Astrocyte (in vitro differentiated cells and primary cell): ENCODE measurements at regions not wholly inside any gene's neighbourhood (a gene's known extent, or its start where the extent isn't known, plus 50 kb on each side); places are given as distances from the start of the nearest gene placed in this dataset.
"Not testable (repeated sequence)": the region's sequence is repeated elsewhere in the genome, so short reads cannot be mapped to it uniquely, and the experiment has no call there.

Experiments
- DNase-seq: peaks from one replicate; pipeline ENCODE4 v3.0.0-alpha.2; 2010; ENCODE audit warnings: low read depth
- FAIRE-seq: peaks from 2 replicates; lab custom pipeline; 2011; peaks lifted over from hg19 to GRCh38; lab: Jason Lieb, UNC
- H2AFZ ChIP-seq: 2 replicates; pipeline ENCODE4 v1.6.0; 2012; ENCODE audit warnings: low read depth, low read length, inconsistent platforms
- H3K27ac ChIP-seq: 2 replicates; pipeline ENCODE4 v1.5.1; 2011; ENCODE audit warnings: low read depth, low read length, inconsistent platforms
- H3K27me3 ChIP-seq: 2 replicates; pipeline ENCODE4 v1.6.0; 2011; ENCODE audit warnings: low read length, inconsistent platforms; ENCODE audit not compliant: insufficient read depth
- H3K36me3 ChIP-seq: 2 replicates; pipeline ENCODE4 v1.5.1; 2011; ENCODE audit warnings: low read length, inconsistent platforms; ENCODE audit not compliant: insufficient read depth
- H3K4me1 ChIP-seq: 2 replicates; pipeline ENCODE4 v1.5.1; 2011; ENCODE audit warnings: low read length, inconsistent platforms; ENCODE audit not compliant: insufficient read depth
- H3K4me2 ChIP-seq: 2 replicates; pipeline ENCODE4 v1.6.0; 2012; ENCODE audit warnings: low read length, inconsistent platforms
- H3K4me3 ChIP-seq: 2 replicates; pipeline ENCODE4 v1.5.1; 2011; ENCODE audit warnings: low read depth, mild to moderate bottlenecking, low read length, inconsistent platforms; ENCODE audit not compliant: insufficient read depth
- H3K79me2 ChIP-seq: 2 replicates; pipeline ENCODE4 v1.6.0; 2012; ENCODE audit warnings: mild to moderate bottlenecking, low read length, inconsistent platforms; ENCODE audit not compliant: insufficient read depth
- H3K9ac ChIP-seq: 2 replicates; pipeline ENCODE4 v1.6.0; 2012; ENCODE audit warnings: mild to moderate bottlenecking, low read length, inconsistent platforms
- H3K9me3 ChIP-seq: 2 replicates; pipeline ENCODE4 v1.5.1; 2012; ENCODE audit warnings: low read depth, mild to moderate bottlenecking, low read length, inconsistent platforms; ENCODE audit not compliant: insufficient read depth
- H4K20me1 ChIP-seq: 2 replicates; pipeline ENCODE4 v1.6.0; 2012; ENCODE audit warnings: low read length, inconsistent platforms; ENCODE audit not compliant: insufficient read depth
- H3K27ac Mint-ChIP-seq: one replicate; pipeline ENCODE4 v1.8.0; 2021; ENCODE audit warnings: mild to moderate bottlenecking, mixed read lengths; ENCODE audit not compliant: unreplicated experiment
- H3K27me3 Mint-ChIP-seq: one replicate; pipeline ENCODE4 v1.8.0; 2021; ENCODE audit warnings: low read depth, mixed read lengths; ENCODE audit not compliant: unreplicated experiment
- H3K36me3 Mint-ChIP-seq: one replicate; pipeline ENCODE4 v1.8.0; 2021; ENCODE audit warnings: low read depth, mixed read lengths; ENCODE audit not compliant: unreplicated experiment
- H3K4me1 Mint-ChIP-seq: one replicate; pipeline ENCODE4 v1.8.0; 2021; ENCODE audit warnings: low read depth, mixed read lengths; ENCODE audit not compliant: unreplicated experiment
- H3K4me3 Mint-ChIP-seq: one replicate; pipeline ENCODE4 v1.8.0; 2021; ENCODE audit warnings: mild to moderate bottlenecking, moderate library complexity, mixed read lengths; ENCODE audit not compliant: unreplicated experiment
- H3K9me3 Mint-ChIP-seq: one replicate; pipeline ENCODE4 v1.8.0; 2021; ENCODE audit warnings: mild to moderate bottlenecking, mixed read lengths; ENCODE audit not compliant: unreplicated experiment
- CTCF ChIP-seq: IDR thresholded peaks from 2 replicates; pipeline ENCODE4 v1.5.1; 2011; ENCODE audit warnings: low read depth, mild to moderate bottlenecking, inconsistent platforms, low read length, moderate library complexity; ENCODE audit not compliant: insufficient read depth
- EZH2 ChIP-seq: IDR thresholded peaks from 2 replicates; pipeline ENCODE4 v1.6.1; 2012; ENCODE audit warnings: mild to moderate bottlenecking, low read length, inconsistent platforms; ENCODE audit not compliant: insufficient read depth

- H3K27ac Mint-ChIP-seq: no peak overlapping the region
- FAIRE-seq: no peak
Measured at GRCh38 chr1:60503266-60503925, 429.8 kb upstream of the C1orf87 start.

DNA sequence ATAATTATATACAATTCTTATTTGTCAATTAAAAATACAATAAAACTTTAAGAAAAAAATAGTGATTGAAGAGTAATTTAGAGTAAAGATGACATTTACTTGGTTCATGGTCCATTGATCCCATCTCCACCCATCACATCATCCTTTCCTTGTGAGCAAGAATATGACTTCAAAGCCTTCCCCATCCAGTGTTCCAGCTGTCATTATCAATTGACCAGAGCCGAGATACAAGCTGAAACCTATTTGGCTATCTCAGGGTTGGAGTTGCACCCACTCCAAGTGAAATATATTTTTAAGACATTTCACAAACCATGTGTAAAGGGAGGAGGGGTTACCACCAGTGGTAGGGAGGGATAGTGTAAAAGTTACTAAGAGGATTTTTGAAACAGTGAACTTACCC, 428.9 kb upstream of the C1orf87 start:
- Histone ChIP-seq H3K27ac (no peak overlapping the region), H4K20me1 (no peaks in the 10 kb centered on the region), H2AFZ (no peak overlapping the region), H3K9me3 (no peaks in the 10 kb centered on the region), H3K4me1 (no peaks in the 10 kb centered on the region), H3K27me3 (no peaks in the 10 kb centered on the region), H3K4me3 (no peak overlapping the region), H3K9ac (no peak overlapping the region), H3K36me3 (no peaks in the 10 kb centered on the region), H3K4me2 (no peak overlapping the region), H3K79me2 (no peaks in the 10 kb centered on the region)
- Mint-ChIP-seq H3K36me3 (no peaks in the 10 kb centered on the region), H3K4me1 (no peaks in the 10 kb centered on the region), H3K4me3 (no peak overlapping the region), H3K27me3 (no peaks in the 10 kb centered on the region), H3K9me3 (no peaks in the 10 kb centered on the region), H3K27ac (no peak overlapping the region)
- no peak for FAIRE-seq
- TF ChIP-seq CTCF (no peak), EZH2 (no peak)
- no peak for DNase-seq

More at GRCh38 chr1:60503266-60503925, 429.8 kb upstream of the C1orf87 start:
- Mint-ChIP-seq H3K4me3 (no peak overlapping the region), H3K36me3 (no peaks in the 10 kb centered on the region), H3K9me3 (no peaks in the 10 kb centered on the region), H3K27me3 (no peaks in the 10 kb centered on the region), H3K4me1 (no peaks in the 10 kb centered on the region)
- H4K20me1 ChIP-seq: no peaks in the 10 kb centered on the region
- H2AFZ ChIP-seq: no peak overlapping the region
- TF ChIP-seq EZH2 (no peak), CTCF (no peak)
- no peaks in the 10 kb centered on the region for H3K36me3 ChIP-seq
- H3K79me2 ChIP-seq: no peaks in the 10 kb centered on the region
- no peak for DNase-seq
- H3K27ac ChIP-seq: no peak overlapping the region
- no peak overlapping the region for H3K9ac ChIP-seq
- H3K4me2 ChIP-seq: no peak overlapping the region
- no peak overlapping the region for H3K4me3 ChIP-seq
- no peaks in the 10 kb centered on the region for H3K4me1 ChIP-seq
- H3K9me3 ChIP-seq: no peaks in the 10 kb centered on the region
- no peaks in the 10 kb centered on the region for H3K27me3 ChIP-seq

GRCh38 chr1:60489916-60490480, 416.4 kb upstream of the C1orf87 start:
- not testable (repeated sequence) for H3K27ac ChIP-seq, H3K36me3 ChIP-seq, H3K4me1 Mint-ChIP-seq, H3K9me3 Mint-ChIP-seq, H3K79me2 ChIP-seq, H3K9me3 ChIP-seq, H3K4me3 Mint-ChIP-seq, H3K36me3 Mint-ChIP-seq, H3K27ac Mint-ChIP-seq, H3K27me3 ChIP-seq, FAIRE-seq, H3K4me3 ChIP-seq, H3K4me1 ChIP-seq, H3K4me2 ChIP-seq, H2AFZ ChIP-seq, H3K9ac ChIP-seq, H4K20me1 ChIP-seq, DNase-seq, H3K27me3 Mint-ChIP-seq
